Anterior cingulate cortex (tissue), 58 donors: ENCODE measurements at regions not wholly inside any gene's neighbourhood (a gene's known extent, or its start where the extent isn't known, plus 50 kb on each side); places are given as distances from the start of the nearest gene placed in this dataset.

Experiments used
- DNase-seq, 58 donors: peaks; one replicate each; lab custom pipeline; 2025; lab: John Stamatoyannopoulos, UW

DNA sequence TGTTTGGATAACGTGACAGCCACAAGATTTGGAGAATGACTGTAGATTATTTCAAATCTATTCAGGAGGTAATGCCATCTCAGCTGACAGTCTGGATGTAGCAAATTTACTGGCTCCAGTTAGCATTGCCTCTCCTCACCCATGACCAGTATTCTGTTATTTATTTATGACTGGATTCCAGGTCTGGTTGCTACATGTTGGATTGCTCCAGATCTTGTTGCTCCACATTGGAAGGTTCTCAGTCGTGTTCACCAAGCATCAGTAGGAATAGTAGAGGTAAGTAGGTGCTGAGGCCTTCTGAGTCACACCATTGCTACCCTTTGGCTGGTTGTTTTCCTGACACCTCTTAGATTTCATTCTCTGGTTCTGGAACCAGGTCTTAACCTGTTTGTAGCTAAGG lies 69.5 kb upstream of the ELOVL5 start:
- DNase-seq, result no peak

DNA sequence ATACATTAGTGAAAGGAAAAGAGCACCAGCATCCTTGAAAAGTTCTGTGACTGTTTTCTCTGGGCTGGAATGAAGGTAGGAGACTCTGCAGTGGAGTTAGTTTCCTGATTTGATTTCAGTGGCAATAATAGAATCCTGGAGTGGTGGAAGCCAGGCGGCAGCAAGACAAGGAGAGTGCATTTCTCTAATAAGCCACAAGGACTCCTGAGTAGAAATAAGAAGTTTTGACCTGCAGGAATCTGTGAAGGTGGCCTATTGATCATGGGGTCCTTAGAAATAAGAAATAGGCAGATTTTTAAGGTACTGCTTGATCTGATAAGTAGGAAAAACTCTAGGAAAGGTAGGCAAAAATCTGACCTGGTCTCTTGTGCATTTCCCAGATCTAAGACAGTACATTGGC lies 68.4 kb upstream of the ELOVL5 start:
- no peak for DNase-seq

DNA sequence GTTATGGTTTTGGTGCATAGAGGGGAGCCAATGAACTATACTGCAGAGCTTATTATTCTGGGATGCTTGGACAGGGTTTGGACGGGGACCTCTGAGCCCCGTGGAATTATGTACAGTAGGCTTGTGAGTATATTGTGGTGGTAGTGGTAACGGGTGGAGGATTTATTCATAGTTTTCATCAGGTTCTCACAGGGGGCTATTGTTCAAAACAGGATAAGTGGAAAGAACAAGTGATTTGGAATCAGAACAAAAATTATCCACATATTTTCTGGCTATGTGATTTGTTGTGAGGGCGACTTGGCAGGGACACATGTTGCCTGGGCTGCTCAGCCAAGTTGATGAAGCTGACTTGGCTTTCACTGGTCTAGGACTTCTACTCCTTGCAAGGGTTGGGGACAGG lies 64.6 kb upstream of the ELOVL5 start:
- DNase-seq, result no peak

GRCh38 chr6:53412751-53413150 lies 64.0 kb upstream of the ELOVL5 start:
- no peak for DNase-seq

- DNase-seq, result no peak
Measured at GRCh38 chr6:53412021-53412715, 63.4 kb upstream of the ELOVL5 start.

DNA sequence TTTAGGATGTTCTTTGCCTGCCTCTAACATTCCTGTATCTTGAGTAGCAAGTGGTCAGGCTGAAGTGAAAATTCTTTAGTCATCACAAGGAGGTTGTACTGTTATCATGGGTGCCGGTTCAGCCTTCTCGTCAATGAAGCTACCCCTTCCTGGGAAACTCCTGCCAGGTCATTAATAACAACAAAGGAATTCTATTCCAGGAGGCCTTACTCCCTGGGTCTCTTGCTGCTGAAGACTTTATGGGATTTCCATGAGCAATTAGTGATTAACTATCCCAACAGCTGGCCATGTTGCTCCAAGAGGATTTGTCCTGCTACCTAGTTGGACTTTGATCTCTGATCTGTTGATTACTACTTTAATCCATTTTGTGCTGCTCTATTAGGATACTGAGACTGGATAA lies 62.7 kb upstream of the ELOVL5 start:
- no peak for DNase-seq

GRCh38 chr6:53410508-53411258 lies 61.9 kb upstream of the ELOVL5 start:
- DNase-seq, result peak in 15 of 58 donors; percentile 5 to 26 (median 9)

GRCh38 chr6:53408826-53409225 lies 60.1 kb upstream of the ELOVL5 start:
- DNase-seq, result no peak

GRCh38 chr6:53399027-53399344 lies 50.2 kb upstream of the ELOVL5 start:
- DNase-seq, result no peak

DNA sequence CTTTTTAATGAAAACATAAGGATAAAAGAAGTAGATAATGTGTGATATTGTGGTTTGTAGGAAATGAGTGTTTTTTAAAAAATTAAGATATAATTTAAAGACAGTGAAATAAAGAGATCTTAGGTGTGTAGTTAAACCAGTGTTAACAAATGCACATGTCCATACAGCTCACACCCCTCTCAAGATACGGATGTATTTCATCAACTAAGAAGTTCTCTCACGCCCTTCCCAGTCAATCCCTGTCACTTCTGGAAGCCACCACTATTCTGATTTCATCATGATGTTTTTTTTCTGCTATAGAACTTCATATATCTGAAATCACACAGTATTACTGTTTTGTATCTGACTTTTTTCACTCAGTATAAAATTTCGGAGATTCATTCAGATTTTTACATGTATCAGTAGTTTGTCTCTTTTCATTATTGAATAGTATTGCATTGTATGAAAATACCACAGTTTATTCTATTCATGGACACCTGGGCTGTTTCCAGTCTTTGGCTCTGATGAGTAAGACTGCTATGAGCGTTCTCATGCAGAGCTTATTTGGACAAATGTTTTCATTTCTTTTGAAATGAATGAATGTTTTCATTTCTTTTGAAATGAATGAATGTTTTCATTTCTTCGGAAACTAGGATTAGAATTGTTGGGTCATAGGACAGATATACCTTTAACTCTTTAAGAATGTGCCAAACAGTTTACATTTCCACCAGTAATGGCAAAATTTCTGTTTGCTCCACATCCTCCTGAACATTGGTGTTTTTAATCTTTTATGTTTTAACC lies 49.7 kb upstream of the ELOVL5 start:
- DNase-seq, result no peak
